GM12872 (cell line): ENCODE measurements at regions not wholly inside any gene's neighbourhood (a gene's known extent, or its start where the extent isn't known, plus 50 kb on each side); places are given as distances from the start of the nearest gene placed in this dataset.

Source experiments
- CTCF ChIP-seq: IDR thresholded peaks from 3 replicates; pipeline ENCODE4 v1.5.1; 2011; ENCODE audit warnings: low read depth, mild to moderate bottlenecking, low read length, moderate library complexity; ENCODE audit not compliant: insufficient read depth

GRCh38 chr4:31946456-31946855, 1226.3 kb downstream of the PCDH7 start:
- no peak for TF ChIP-seq CTCF

- TF ChIP-seq CTCF: no peak
Measured at GRCh38 chr4:31947101-31947500, 1226.9 kb downstream of the PCDH7 start.

GRCh38 chr4:31949045-31949444, 1228.9 kb downstream of the PCDH7 start:
- TF ChIP-seq CTCF: no peak

- TF ChIP-seq CTCF: no peak
Measured at GRCh38 chr4:31955346-31955745, 1235.2 kb downstream of the PCDH7 start.

GRCh38 chr4:31959972-31960371, 1239.8 kb downstream of the PCDH7 start:
- TF ChIP-seq CTCF: no peak

- TF ChIP-seq CTCF: no peak
Measured at GRCh38 chr4:31964685-31965084, 1244.5 kb downstream of the PCDH7 start.

- TF ChIP-seq CTCF: no peak
Measured at GRCh38 chr4:31968842-31969241, 1248.7 kb downstream of the PCDH7 start.

- no peak for TF ChIP-seq CTCF
Measured at GRCh38 chr4:31974490-31975002, 1254.4 kb downstream of the PCDH7 start.
